ENCODE measurements at regions not wholly inside any gene's neighbourhood (a gene's known extent, or its start where the extent isn't known, plus 50 kb on each side); places are given as distances from the start of the nearest gene placed in this dataset.
A peak's percentile ranks its signal among the peaks of the same experiment; 100 is the strongest.

- no peak for DNase-seq
These were observed 794.4 kb downstream of the MTRR start for GRCh38 chr5:8663374-8663773.

GRCh38 chr5:8675182-8675581 is 806.2 kb downstream of the MTRR start:
- no peak for DNase-seq

- no peak for DNase-seq
These were observed 807.7 kb downstream of the MTRR start for GRCh38 chr5:8676695-8677094.

GRCh38 chr5:8682381-8682780 is 813.4 kb downstream of the MTRR start:
- DNase-seq = no peak

GRCh38 chr5:8683496-8683895 is 814.5 kb downstream of the MTRR start:
- DNase-seq = no peak

GRCh38 chr5:8685704-8686103 is 816.8 kb downstream of the MTRR start:
- DNase-seq = peak; percentile 18

GRCh38 chr5:8686707-8687106 is 817.8 kb downstream of the MTRR start:
- DNase-seq = peak; percentile 91

- no peak for DNase-seq
These were observed 820.8 kb downstream of the MTRR start for GRCh38 chr5:8689773-8690172.

GRCh38 chr5:8691221-8691620 is 822.3 kb downstream of the MTRR start:
- DNase-seq = no peak

GRCh38 chr5:8693341-8693844 is 824.4 kb downstream of the MTRR start:
- DNase-seq = no peak

- DNase-seq = no peak
These were observed 825.6 kb downstream of the MTRR start for GRCh38 chr5:8694545-8694944.

- DNase-seq = no peak
These were observed 827.2 kb downstream of the MTRR start for GRCh38 chr5:8695902-8696845.

- DNase-seq = no peak
These were observed 831.3 kb downstream of the MTRR start for GRCh38 chr5:8700222-8700621.

- DNase-seq = no peak
These were observed 831.7 kb downstream of the MTRR start for GRCh38 chr5:8700671-8701070.

GRCh38 chr5:8701251-8701650 is 832.3 kb downstream of the MTRR start:
- no peak for DNase-seq

GRCh38 chr5:8710426-8710930 is 835.4 kb downstream of the SEMA5A start:
- no peak for DNase-seq

- no peak for DNase-seq
These were observed 831.7 kb downstream of the SEMA5A start for GRCh38 chr5:8714198-8714597.

GRCh38 chr5:8714861-8715260 is 831.0 kb downstream of the SEMA5A start:
- DNase-seq = no peak

- DNase-seq = no peak
These were observed 826.1 kb downstream of the SEMA5A start for GRCh38 chr5:8719796-8720195.

GRCh38 chr5:8720506-8720905 is 825.4 kb downstream of the SEMA5A start:
- DNase-seq = peak; percentile 41

- DNase-seq = no peak
These were observed 824.3 kb downstream of the SEMA5A start for GRCh38 chr5:8721536-8721935.

GRCh38 chr5:8726383-8727036 is 819.4 kb downstream of the SEMA5A start:
- DNase-seq = no peak

- no peak for DNase-seq
These were observed 818.5 kb downstream of the SEMA5A start for GRCh38 chr5:8727396-8727795.

GRCh38 chr5:8729437-8729836 is 816.4 kb downstream of the SEMA5A start:
- peak; percentile 81 for DNase-seq
